OCI-LY1 (cell line): ENCODE measurements at regions not wholly inside any gene's neighbourhood (a gene's known extent, or its start where the extent isn't known, plus 50 kb on each side); places are given as distances from the start of the nearest gene placed in this dataset.

Experiments
- H2AFZ ChIP-seq: fragments of 200-600 bp; sonication (generic), shearing (Covaris generic); 2 replicates; pipeline ENCODE4 v1.6.0; 2014; ENCODE audit warnings: antibody characterized with exemption, mild to moderate bottlenecking, low read length
- H3F3A ChIP-seq: fragments of 200-600 bp; sonication (generic), shearing (Covaris generic); 2 replicates; pipeline ENCODE4 v1.6.0; 2014; ENCODE audit warnings: mild to moderate bottlenecking, antibody characterized with exemption, low read length, moderate library complexity; ENCODE audit not compliant: insufficient read depth
- H3K27ac ChIP-seq: fragments of 200-600 bp; sonication (generic); 2 replicates; pipeline ENCODE4 v1.5.1; 2014; ENCODE audit warnings: low read length, mixed run types, mild to moderate bottlenecking, low read depth; ENCODE audit not compliant: poor library complexity, severe bottlenecking
- H3K27me3 ChIP-seq: fragments of 200-600 bp; sonication (generic); 2 replicates; pipeline ENCODE4 v1.6.0; 2014; ENCODE audit warnings: antibody characterized with exemption, mild to moderate bottlenecking, low read length, moderate library complexity; ENCODE audit not compliant: insufficient read depth
- H3K36me3 ChIP-seq: fragments of 200-600 bp; sonication (generic); 2 replicates; pipeline ENCODE4 v1.6.1; 2014; ENCODE audit warnings: mild to moderate bottlenecking, antibody characterized with exemption, low read length, moderate library complexity, mixed read lengths; ENCODE audit not compliant: insufficient read depth
- H3K4me1 ChIP-seq: fragments of 200-600 bp; sonication (generic); 2 replicates; pipeline ENCODE4 v1.5.1; 2014; ENCODE audit warnings: mild to moderate bottlenecking, low read length, moderate library complexity; ENCODE audit not compliant: insufficient read depth, severe bottlenecking
- H3K4me2 ChIP-seq: fragments of 200-600 bp; sonication (generic), shearing (Covaris generic); 2 replicates; pipeline ENCODE4 v1.6.1; 2014; ENCODE audit warnings: low read length
- H3K4me3 ChIP-seq: fragments of 200-600 bp; sonication (generic); 2 replicates; pipeline ENCODE4 v1.5.1; 2014; ENCODE audit warnings: low read length, low read depth, mild to moderate bottlenecking, mixed read lengths; ENCODE audit not compliant: poor library complexity, severe bottlenecking
- H3K79me2 ChIP-seq: fragments of 200-600 bp; shearing (Covaris generic); 2 replicates; pipeline ENCODE4 v1.6.1; 2016; ENCODE audit warnings: mixed run types, low read length, mixed read lengths; ENCODE audit not compliant: insufficient read depth
- H3K9ac ChIP-seq: fragments of 200-600 bp; sonication (generic), shearing (Covaris generic); 2 replicates; pipeline ENCODE4 v1.6.1; 2014; ENCODE audit warnings: mild to moderate bottlenecking, low read length, mixed read lengths
- H3K9me2 ChIP-seq: fragments of 200-600 bp; sonication (generic), shearing (Covaris generic); 2 replicates; pipeline ENCODE4 v1.6.1; 2014; ENCODE audit warnings: low read depth, mild to moderate bottlenecking, low read length, mixed read lengths
- H3K9me3 ChIP-seq: fragments of 200-600 bp; shearing (Covaris generic); 2 replicates; pipeline ENCODE4 v1.6.1; 2014; ENCODE audit warnings: low read length, mixed read lengths
- H4K20me1 ChIP-seq: fragments of 200-600 bp; sonication (generic), shearing (Covaris generic); 2 replicates; pipeline ENCODE4 v1.6.0; 2016; ENCODE audit warnings: mild to moderate bottlenecking, low read length; ENCODE audit not compliant: insufficient read depth
- CTCF ChIP-seq: fragments of 200-600 bp; sonication (generic), shearing (Covaris generic); IDR thresholded peaks from 2 replicates; pipeline ENCODE4 v1.5.1; 2017; ENCODE audit warnings: mild to moderate bottlenecking, antibody characterized with exemption, low read length, moderate library complexity, mixed read lengths
- EZH2 ChIP-seq: fragments of 200-600 bp; sonication (generic), shearing (Covaris generic); IDR thresholded peaks from 2 replicates; pipeline ENCODE4 v1.8.0; 2017; ENCODE audit warnings: borderline replicate concordance, mixed run types, mild to moderate bottlenecking, antibody characterized with exemption, low read length, moderate library complexity, mixed read lengths

- no peaks in the 10 kb centered on the region for H3K27me3 ChIP-seq
These were observed 424.5 kb upstream of the ANO5 start for GRCh38 chr11:21768388-21768787.

GRCh38 chr11:21769188-21769587 lies 423.7 kb upstream of the ANO5 start:
- H3K4me3 ChIP-seq = no peak overlapping the region
- H4K20me1 ChIP-seq = no peaks in the 10 kb centered on the region
- no peak overlapping the region for H3K4me2 ChIP-seq
- no peaks in the 10 kb centered on the region for H3K9me2 ChIP-seq
- H3K27ac ChIP-seq = no peak overlapping the region
- H3F3A ChIP-seq = no peaks in the 10 kb centered on the region
- no peaks in the 10 kb centered on the region for H3K79me2 ChIP-seq
- H3K9ac ChIP-seq = no peak overlapping the region
- H3K4me1 ChIP-seq = no peaks in the 10 kb centered on the region
- H3K9me3 ChIP-seq = no peaks in the 10 kb centered on the region
- no peaks in the 10 kb centered on the region for H3K36me3 ChIP-seq
- no peak overlapping the region for H2AFZ ChIP-seq
- H3K27me3 ChIP-seq = no peaks in the 10 kb centered on the region
- no peak for TF ChIP-seq CTCF
- TF ChIP-seq EZH2 = no peak

More at GRCh38 chr11:21768388-21768787, 424.5 kb upstream of the ANO5 start:
- no peaks in the 10 kb centered on the region for H3K9me2 ChIP-seq
- no peak overlapping the region for H3K27ac ChIP-seq
- H3K4me3 ChIP-seq = no peak overlapping the region
- TF ChIP-seq EZH2 (no peak), CTCF (no peak)
- no peaks in the 10 kb centered on the region for H4K20me1 ChIP-seq
- H3F3A ChIP-seq = no peaks in the 10 kb centered on the region
- H3K4me2 ChIP-seq = no peak overlapping the region
- H2AFZ ChIP-seq = no peak overlapping the region
- no peaks in the 10 kb centered on the region for H3K36me3 ChIP-seq
- H3K9me3 ChIP-seq = no peaks in the 10 kb centered on the region
- no peaks in the 10 kb centered on the region for H3K4me1 ChIP-seq
- no peak overlapping the region for H3K9ac ChIP-seq
- no peaks in the 10 kb centered on the region for H3K79me2 ChIP-seq

- Histone ChIP-seq H3F3A (no peaks in the 10 kb centered on the region), H2AFZ (no peak overlapping the region), H3K27me3 (no peaks in the 10 kb centered on the region), H3K4me1 (no peaks in the 10 kb centered on the region), H3K27ac (no peak overlapping the region), H3K9me3 (no peaks in the 10 kb centered on the region), H4K20me1 (no peaks in the 10 kb centered on the region), H3K79me2 (no peaks in the 10 kb centered on the region), H3K4me2 (no peak overlapping the region), H3K9me2 (no peaks in the 10 kb centered on the region), H3K36me3 (no peaks in the 10 kb centered on the region), H3K4me3 (no peak overlapping the region), H3K9ac (no peak overlapping the region)
- TF ChIP-seq EZH2 (no peak), CTCF (no peak)
These were observed 421.8 kb upstream of the ANO5 start for GRCh38 chr11:21771097-21771496.
